GM19468 (cell line): ENCODE measurements at regions not wholly inside any gene's neighbourhood (a gene's known extent, or its start where the extent isn't known, plus 50 kb on each side); places are given as distances from the start of the nearest gene placed in this dataset.

ENCODE experiments used
- ATAC-seq: cut with Tn5 transposase; IDR thresholded peaks from one replicate; pipeline ENCODE4 v1.9.1; 2021; ENCODE audit warnings: mild to moderate bottlenecking, moderate library complexity, moderate number of reproducible peaks; ENCODE audit not compliant: unreplicated experiment; ENCODE audit errors: extremely low read depth

DNA sequence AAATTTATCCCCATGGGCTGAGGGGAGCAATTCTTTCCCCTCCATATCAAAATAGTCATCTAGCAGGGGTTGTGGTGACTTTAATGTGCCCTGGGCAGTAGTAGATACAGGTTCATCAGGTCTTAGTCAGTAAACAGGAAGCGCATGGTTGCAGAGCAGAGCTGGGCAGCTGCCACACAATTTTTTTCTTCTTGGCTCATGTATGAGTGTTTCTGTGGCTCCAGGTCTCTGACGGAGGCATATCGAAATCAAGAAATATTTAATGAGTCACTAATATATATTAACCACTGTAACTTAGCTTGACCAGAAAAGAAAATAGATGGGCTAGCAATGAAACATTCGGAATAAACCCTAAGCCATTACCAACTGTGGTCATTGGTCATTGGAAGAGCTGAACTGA is 68.4 kb upstream of the UBL3 start:
- ATAC-seq = no peak

DNA sequence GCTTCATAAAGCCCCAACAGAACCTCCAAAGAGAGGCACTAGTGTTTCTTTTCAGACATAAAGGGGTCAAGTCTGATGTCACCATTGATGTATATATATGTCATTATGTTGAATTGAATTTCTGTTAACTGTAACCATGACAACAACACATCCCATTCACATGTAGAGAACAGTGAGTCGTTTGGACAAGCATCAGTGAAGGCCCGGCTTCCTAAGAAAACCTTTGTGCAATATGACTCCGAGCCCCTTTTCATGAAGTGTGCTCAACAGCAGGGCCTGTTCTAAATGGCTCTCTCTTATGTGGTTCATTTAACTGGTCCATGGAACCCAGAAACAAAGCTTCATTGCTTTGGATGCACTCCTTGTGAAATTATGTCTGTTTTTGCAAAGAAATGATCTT is 67.2 kb upstream of the UBL3 start:
- no peak for ATAC-seq

DNA sequence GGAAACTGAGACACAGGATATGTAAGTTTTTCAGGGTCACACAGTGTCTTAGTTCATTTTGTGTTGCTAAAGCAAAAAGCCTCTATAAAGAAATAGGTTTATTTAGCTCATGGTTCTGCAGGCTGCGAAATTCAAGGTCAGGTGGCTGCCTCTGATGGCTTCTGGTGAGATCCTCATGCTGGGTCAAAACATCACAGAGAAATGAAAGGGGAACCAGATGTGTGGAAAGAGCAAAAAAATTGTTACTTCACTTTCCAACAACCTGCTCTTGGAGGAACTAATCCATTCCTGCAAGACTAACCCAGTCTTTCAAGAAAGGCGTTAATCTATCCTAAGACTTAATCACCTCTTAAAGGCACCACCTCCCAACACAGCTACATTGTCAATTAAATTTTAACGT is 64.2 kb upstream of the UBL3 start:
- no peak for ATAC-seq

DNA sequence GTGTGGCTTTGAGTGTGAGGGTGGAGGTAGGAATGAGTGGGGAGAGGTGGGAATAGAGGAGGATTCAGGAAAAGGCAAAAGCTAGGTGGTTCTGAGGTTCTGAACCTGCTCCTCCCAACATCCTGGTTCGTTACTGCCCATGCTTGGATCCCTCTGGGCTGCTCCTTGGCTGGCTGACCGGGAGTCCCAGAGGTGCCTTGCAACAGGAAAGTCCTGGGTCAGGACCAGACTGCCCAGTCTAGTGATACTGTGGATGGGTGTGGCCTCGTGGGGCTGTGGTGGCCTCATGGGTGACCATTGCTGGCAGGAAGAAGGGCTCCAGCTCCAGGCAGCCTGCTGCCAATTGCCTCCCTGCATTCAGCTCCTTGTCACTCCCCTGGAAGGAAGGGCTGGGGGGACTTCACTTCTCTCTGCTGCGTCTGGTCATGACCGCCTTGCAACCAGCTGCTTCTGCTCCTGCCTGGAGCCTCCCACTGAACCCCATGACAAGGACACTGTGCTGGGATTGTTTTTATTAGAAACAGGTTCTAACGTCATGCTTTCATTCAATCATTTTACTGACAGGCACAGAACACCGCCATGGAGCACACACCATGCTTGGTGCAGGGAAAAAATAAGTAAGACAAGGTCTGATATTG is 61.5 kb upstream of the UBL3 start:
- no peak for ATAC-seq

DNA sequence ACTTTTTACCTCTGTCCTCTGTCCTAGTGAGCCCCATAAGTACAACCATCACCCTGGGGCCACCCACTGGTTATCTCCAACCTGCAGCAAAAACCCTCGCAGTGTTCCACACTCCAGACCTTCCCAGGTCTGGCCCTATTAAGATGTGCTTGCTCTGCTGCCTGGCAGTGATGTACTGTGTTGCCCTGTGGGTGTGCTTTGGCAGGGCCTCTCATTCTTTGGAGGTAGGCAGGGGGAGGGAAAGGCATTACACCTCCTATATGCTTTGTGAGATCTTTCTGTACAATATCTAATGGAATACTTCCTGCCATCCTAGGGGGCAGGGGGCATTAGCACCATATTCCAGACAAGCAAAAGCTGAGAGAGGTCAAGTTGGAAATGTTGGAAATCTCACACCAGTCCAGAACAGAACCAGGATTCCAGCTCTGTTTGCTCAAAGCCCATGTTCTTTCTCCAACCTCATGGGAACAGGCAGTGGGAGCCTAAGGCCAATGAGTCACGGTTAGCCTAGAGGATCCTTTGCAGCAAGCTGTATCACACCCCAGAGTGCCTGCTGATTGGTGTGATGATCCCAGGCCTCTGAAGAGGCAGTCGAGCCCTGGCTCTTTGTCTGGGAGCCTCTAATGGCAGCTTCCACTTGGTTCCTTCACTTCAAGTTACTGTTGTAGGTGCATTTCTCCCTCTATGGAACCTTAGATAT is 59.7 kb upstream of the UBL3 start:
- no peak for ATAC-seq

DNA sequence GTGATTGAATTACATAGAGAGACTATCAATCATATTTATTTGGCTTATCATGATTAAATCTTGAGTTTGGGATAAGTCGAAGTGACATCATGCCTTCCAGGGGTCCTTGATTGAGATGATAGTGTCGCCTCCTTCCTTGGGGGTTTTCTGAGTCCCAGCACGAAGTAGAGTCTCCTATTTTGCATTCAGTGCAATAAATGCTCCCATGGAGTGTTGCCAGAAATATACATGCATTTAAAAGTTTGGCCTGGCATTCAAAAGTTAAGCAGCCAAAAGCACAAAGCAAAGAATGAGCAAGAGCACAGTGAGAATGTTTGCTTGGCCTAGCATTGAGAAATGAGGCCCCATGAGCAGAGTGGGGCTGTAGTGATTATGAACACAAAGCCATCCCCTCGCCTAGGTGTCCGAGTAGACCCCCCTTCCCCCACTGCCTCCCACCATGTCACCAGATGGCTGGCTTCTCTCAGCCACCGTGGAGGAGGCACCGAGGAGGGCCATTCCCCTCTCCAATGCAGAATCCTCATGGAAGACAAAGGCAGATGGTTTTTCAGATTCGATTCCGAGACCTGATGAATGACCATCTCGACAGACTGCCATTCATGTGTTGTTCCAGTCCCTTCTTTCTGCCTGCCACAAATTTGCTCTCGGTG is 58.8 kb upstream of the UBL3 start:
- no peak for ATAC-seq

DNA sequence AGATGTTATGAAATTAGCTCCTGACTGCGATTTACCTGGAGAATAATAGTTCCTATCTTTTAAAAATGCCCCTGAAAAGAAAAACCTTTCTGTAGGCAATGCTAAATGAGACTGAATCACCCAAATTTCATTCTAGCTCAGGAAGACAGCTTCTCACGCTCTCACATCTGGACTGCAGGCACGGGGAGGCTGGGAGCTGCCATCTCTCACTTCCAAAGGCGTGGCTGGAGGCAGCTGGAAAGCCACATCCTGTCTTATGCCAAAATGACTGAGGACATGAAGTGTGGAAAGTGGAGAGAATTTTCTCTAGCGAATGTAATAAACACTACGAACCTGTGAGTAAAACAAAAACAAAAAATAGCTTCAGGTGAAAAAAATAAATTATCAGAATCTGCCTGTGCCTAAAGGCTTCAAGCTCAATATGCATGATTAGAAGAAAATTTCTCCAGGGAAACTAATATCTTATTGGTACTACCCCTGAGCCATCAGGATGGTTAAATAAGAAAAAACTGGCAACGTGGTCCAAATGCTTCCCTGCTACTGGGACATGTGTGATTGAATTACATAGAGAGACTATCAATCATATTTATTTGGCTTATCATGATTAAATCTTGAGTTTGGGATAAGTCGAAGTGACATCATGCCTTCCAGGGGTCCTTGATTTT is 58.1 kb upstream of the UBL3 start:
- ATAC-seq = no peak

DNA sequence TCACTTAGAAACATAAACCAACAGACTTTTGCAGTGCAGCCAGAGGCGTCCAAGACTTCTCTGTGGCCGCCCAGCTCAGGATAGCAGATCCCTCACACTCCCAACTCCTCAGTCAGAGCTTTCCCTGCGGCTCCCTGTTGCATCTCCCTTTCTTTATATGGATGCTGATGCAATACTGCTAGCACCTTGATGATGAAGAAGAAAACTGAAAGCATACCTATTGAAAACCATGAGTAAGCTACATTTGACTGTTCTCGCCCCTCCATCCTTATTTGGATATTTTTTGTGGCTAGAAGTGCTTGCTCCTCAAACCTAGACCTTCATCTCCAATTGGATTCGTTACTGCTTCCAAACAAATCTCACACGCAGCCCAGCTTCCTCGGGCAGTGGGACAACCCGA is 57.3 kb upstream of the UBL3 start:
- no peak for ATAC-seq

DNA sequence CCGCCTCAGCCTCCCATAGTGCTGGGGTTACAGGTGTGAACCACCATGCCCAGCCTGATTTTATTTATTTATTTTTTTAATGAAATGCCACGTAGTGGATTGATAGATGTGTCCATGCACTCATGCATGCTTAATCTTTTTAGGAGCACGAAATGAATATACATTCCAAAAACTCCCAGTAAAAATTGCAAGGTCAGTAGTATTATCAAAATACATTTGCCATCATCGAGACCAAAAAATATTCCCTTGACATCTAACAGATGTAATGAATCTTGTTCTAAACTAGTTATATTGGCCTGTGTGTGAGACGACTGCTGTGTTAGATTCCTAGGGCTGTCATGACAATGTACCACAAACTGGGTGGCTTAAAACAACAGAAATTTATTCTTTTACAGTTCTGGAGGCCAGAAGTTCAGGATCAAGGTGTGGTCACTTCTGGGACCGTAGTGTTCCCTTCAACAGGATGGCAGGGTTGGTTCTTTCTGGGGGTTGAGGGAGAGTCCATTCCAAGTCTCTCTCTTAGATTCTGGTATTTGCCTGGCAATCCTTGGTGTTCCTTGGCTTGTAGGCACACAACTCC is 56.1 kb upstream of the UBL3 start:
- ATAC-seq = no peak

DNA sequence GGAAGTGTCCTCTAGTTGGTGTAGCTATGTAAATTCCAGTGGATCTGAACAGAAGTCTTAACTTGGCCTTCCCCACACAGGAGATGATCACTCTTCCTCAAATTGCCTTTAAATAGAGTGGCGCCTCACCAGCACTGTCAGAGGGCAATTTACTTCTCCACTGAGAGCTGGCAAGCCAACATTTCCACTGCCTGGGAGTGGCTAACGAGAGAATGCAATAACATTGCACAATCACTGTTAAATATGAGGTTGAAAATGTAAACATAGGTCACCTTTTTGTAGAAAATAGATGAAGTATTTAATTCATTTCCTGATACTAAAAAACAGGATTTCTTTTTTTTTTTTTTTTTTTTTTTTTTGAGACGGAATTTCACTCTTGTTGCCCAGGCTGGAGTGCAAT is 55.4 kb upstream of the UBL3 start:
- ATAC-seq = no peak

DNA sequence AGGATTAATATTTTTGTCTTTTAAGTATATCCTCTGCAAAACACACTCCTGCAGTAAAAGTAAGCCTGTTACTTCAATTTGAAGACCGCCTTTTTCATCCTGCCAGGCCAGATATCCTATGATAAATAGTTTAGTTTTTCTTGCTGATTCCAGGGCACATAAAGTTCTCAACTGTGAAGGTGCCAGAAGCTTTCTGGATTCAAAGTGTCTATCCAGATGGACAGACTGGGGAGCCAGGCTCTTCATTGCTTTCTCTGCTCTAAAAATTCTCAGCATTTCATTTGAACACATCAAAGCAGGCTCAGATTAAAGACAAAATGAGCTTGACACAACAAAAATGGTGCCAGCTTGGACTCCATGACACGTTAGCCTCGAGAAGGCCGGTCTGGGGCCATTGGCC is 53.6 kb upstream of the UBL3 start:
- no peak for ATAC-seq

DNA sequence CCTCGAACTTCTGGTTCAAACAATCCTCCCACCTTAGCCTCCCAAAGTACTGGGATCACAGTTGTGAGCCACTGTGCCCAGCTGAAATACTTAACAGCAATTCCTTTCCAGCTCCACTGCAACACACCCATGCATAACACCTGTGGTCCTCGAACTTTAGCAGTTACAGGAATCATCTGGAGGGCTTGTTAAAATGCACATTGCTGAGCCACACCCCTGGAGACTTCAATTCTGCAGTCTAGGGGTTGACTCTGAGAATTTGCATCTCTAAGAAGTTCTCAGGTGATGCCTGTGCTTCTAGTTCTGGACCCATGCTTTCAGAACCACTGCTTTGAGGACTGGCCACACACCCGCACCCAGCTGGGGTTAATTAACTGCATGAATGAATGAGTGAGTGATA is 53.1 kb upstream of the UBL3 start:
- no peak for ATAC-seq

DNA sequence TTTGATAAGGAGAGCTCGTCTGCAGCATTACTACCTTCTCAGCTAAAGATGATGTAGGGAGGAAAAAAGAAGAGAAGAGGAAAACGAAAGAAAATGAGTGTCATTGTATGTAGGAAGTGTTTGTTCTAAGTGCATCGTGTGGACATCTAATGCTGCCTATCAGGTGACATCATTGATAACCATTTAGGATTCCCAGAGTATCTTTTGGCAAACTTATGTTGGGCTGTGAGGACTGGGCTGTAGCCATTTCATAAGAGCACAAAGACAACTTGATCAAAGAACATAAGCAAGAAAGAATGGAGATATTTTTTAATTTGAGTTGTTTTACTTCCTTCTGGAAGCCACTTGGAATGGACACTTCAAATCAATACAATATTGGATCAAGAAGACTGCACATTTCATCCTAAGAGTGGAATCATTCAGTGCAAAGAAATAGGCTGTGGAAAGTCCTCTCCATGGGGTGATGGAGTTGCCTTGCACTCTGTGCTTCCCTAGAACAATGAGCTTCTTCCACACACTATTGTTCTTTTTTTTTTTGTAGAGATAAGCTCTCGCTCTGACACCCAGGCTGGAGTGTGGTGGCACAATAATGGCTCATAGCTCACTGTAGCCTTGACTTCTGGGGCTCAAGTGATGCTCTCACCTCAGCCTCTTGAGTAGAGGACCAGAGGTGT is 52.4 kb upstream of the UBL3 start:
- ATAC-seq = no peak

DNA sequence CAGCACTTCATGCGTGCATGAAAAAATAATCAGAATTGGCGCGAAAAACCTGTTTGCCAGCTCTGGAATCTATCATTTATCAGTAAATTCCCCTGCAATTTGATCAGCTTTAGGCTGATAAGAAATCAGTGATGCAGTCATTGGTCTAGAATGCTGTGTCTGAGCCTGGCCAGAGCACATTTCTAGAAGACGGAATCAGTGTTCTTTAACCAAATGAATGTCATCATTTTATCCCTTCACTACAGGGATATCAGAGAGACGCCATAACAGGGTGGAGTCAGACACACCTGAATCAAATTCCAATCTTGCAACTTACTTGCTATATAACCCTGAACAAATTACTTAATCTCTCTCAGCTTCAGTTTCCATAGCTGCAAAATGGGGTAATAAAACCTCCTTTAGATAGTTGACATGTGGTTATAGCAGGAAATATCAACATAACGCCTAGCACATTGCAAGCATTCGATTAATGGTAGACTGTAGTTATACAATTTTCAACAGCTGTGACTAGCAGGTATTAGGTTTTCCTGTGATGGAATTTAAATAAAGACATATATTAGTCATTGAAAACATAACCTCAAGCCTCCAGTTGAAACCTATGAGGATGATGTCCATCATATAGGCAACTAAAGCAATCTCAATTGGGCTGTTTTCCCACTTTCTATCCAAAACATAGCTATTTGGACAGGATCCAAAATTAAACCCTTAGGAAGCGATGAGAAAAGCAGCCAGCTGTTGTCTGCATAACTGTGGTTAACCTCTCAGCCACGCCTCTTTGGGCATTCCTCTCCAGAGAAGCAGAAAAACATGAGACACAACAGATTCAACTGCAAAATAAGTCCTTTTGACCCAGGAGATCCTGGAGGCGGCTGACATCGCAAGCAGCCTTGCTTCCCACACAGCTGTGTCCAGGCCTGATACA is 51.6 kb upstream of the UBL3 start:
- no peak for ATAC-seq
